ENCODE measurements at regions not wholly inside any gene's neighbourhood (a gene's known extent, or its start where the extent isn't known, plus 50 kb on each side); places are given as distances from the start of the nearest gene placed in this dataset.

DNA sequence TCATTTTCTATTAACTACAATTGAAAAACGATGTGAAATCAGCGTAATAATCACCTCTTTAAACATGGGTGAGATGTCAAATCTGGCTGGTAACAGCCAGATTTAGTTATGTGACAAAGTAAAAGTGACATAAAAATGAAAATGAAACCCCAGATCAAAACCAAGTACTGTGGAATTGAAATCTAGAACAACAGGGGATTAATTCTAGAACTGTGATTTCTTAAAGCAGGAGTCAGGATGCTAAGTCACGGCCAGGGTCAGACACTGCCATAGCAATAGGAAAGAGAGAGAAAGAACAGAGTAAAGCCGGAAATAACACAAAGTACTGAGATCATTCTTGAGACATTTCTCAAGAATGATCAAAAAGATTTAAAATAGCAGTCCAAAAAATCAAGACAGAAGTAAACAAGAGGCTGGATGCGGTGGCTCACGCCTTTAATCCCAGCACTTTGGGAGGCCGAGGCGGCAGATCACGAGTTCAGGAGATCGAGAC is 1183.7 kb upstream of the NXPH2 start:
- DNase-seq (ENCODE audit: insufficient read length, low spot score) = no peak
- no peak for FAIRE-seq

GRCh38 chr2:139949242-139949972 is 1169.2 kb upstream of the NXPH2 start:
- DNase-seq (ENCODE audit: insufficient read length, low spot score) (no peak), FAIRE-seq (no peak)

GRCh38 chr2:139946690-139947089 is 1166.5 kb upstream of the NXPH2 start:
- DNase-seq (ENCODE audit: insufficient read length, low spot score) = no peak
- no peak for FAIRE-seq

- FAIRE-seq (no peak), DNase-seq (ENCODE audit: insufficient read length, low spot score) (no peak)
Observed at GRCh38 chr2:139940686-139941085, 1160.5 kb upstream of the NXPH2 start.

- DNase-seq (ENCODE audit: insufficient read length, low spot score) (no peak), FAIRE-seq (no peak)
Observed at GRCh38 chr2:139925903-139926302, 1145.7 kb upstream of the NXPH2 start.

DNA sequence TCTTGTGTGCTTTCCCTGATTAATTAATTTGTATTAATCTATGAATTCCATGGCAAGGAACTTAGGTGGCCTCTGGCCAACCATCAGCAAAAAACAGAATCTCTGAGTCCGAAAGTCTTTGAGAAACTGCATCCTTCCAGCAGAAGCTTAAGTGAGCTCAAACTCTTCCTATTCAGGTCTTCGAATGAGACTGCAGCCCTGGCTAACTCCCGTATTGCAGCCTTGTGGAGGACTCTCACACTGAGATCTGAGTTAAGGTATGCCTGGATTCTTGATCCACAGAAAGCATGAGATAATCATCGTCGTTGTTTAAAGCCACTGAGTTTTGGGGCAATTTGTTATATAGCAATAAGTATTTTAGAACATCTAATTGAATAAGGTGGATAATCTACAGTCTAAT is 1143.9 kb upstream of the NXPH2 start:
- DNase-seq (ENCODE audit: insufficient read length, low spot score) = no peak
- no peak for FAIRE-seq

GRCh38 chr2:139918982-139919381 is 1138.8 kb upstream of the NXPH2 start:
- FAIRE-seq = no peak
- no peak for DNase-seq (ENCODE audit: insufficient read length, low spot score)

DNA sequence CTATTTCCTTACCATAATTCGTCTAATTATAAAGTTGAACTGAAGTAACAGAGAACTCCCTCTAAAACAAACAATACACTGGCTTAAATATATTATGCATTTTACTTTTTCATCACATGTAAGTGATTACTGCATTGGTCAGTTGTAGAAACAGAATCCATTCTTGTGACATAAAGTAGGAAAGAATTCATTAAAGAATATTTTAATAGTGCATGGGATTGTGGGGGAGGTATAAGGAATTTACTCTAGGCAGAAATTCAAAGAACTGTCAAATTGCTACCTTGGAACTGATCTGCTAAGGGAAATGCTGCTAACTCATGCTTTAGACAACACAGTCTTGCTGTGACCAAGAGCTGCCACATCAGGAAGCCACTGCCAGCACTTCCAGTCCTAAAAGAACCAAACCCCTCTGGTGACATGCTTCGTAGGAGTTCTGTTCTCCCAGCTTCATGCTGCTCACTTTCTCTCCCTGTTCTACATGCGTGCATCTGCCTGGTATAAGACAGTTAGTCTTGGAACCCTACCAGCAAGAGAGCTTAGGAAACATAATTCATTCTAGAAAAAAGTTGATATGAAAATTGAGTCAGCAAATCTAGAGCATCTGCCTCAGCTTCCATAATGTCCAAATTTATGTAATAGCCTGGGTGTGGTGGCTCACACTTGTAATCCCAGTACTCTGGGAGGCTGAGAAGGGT is 1137.6 kb upstream of the NXPH2 start:
- FAIRE-seq (no peak), DNase-seq (ENCODE audit: insufficient read length, low spot score) (no peak)

GRCh38 chr2:139916822-139917221 is 1136.6 kb upstream of the NXPH2 start:
- no peak for FAIRE-seq
- no peak for DNase-seq (ENCODE audit: insufficient read length, low spot score)

- DNase-seq (ENCODE audit: insufficient read length, low spot score) (no peak), FAIRE-seq (no peak)
Observed at GRCh38 chr2:139911160-139911559, 1131.0 kb upstream of the NXPH2 start.

- no peak for FAIRE-seq
- no peak for DNase-seq (ENCODE audit: insufficient read length, low spot score)
Observed at GRCh38 chr2:139909136-139909535, 1128.9 kb upstream of the NXPH2 start.

GRCh38 chr2:139905624-139906023 is 1125.4 kb upstream of the NXPH2 start:
- FAIRE-seq (no peak), DNase-seq (ENCODE audit: insufficient read length, low spot score) (no peak)

DNA sequence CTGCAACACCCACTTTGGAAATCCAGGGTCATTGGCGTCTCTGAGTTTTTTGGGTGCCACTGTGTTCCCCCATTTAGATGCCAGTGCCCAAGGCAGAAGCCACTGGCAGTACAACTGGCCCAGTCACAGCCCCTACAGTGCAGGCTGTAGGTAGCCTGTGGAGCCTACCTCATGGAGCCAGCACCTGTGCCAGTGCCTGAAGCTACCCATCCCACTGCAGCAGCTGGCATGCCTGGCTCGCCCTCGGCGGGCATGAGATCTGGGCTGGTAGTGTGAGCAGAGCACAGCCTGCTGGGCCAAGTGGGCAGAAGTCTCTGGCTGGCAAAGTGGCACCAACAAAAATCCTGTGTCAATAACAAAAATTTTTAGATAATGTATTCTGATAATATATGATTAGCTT is 1111.4 kb upstream of the NXPH2 start:
- FAIRE-seq (no peak), DNase-seq (ENCODE audit: insufficient read length, low spot score) (no peak)

DNA sequence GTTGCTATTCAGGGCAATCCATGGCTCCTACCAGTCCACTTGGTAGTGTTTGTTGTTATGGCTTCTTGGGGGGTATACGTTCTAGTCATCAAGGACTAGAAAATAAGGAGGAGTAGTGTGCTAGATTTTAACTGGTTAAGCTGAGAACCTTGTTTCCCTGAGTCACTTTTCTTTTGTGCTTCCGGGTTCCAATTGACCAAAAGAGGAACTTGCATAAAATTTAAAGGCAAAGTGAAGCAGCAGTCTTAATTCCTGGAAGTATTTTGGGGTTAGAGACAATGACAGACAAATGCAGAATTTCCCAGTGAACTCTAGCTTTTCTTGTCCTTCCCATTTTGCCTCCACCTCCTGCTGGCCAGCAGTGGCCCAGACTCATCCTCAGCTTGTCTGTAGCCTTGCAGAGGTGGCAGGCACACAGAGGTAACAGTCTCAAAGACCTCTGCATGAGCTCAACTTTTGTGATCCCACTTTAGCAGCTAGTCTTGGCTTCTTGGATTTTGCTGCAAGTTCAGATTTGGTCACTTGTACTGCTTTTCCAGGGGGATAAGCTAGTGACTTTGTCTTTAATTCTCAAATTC is 1105.8 kb upstream of the NXPH2 start:
- DNase-seq (ENCODE audit: insufficient read length, low spot score) (no peak), FAIRE-seq (no peak)

DNA sequence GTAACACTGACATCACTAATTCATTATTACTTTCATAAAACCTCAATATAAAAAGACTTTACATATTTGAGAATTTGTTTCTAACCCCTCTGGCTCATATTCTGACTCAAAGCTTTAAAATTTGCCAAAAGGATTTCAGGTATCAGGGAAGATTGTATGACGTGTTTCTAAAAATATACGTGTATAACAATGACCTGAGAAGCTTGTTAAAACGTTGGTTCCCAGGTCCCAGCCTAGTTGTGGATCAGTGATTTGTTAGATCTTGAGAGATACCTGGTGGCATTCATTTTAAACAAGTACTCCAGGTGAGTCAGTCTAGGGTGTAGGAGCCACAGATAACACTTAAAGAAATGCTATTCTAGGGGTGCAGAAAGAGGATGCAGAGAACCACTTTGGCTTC is 1096.8 kb upstream of the NXPH2 start:
- DNase-seq (ENCODE audit: insufficient read length, low spot score) (no peak), FAIRE-seq (no peak)

GRCh38 chr2:139876321-139876720 is 1096.1 kb upstream of the NXPH2 start:
- DNase-seq (ENCODE audit: insufficient read length, low spot score) (no peak), FAIRE-seq (no peak)

GRCh38 chr2:139872503-139872902 is 1092.3 kb upstream of the NXPH2 start:
- DNase-seq (ENCODE audit: insufficient read length, low spot score) (no peak), FAIRE-seq (no peak)

GRCh38 chr2:139872032-139872431 is 1091.8 kb upstream of the NXPH2 start:
- no peak for FAIRE-seq
- no peak for DNase-seq (ENCODE audit: insufficient read length, low spot score)

GRCh38 chr2:139867601-139868226 is 1087.5 kb upstream of the NXPH2 start:
- DNase-seq (ENCODE audit: insufficient read length, low spot score) = no peak
- FAIRE-seq = no peak

DNA sequence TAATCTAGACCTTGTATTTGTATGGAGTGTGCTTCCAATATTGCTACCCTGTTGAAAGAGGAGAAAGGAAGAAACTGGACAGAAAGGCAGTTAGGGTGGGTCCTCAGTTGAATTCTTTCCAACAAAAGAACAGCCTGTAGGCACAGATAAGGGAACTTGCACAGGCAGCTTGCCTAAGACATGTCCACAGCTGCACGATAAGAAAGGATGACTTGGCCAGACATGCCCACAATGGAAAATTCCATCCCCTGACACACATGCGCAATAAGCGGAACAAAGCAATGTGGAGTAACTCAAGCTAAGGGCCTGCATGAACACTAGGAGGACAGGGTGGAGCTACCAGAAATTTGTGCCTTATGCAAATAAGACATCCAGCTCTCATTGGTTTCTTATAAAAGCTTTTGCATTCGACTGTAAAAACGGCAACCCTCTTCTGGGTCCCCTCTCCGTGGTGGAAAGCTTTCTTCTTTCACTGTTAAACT is 1084.7 kb upstream of the NXPH2 start:
- no peak for DNase-seq (ENCODE audit: insufficient read length, low spot score)
- no peak for FAIRE-seq

- DNase-seq (ENCODE audit: insufficient read length, low spot score) (no peak), FAIRE-seq (no peak)
Observed at GRCh38 chr2:139854769-139855483, 1074.7 kb upstream of the NXPH2 start.
